ENCODE measurements at regions not wholly inside any gene's neighbourhood (a gene's known extent, or its start where the extent isn't known, plus 50 kb on each side); places are given as distances from the start of the nearest gene placed in this dataset.
A peak's percentile ranks its signal among the peaks of the same experiment; 100 is the strongest.
"Not testable (repeated sequence)": the region's sequence is repeated elsewhere in the genome, so short reads cannot be mapped to it uniquely, and the experiment has no call there.

DNA sequence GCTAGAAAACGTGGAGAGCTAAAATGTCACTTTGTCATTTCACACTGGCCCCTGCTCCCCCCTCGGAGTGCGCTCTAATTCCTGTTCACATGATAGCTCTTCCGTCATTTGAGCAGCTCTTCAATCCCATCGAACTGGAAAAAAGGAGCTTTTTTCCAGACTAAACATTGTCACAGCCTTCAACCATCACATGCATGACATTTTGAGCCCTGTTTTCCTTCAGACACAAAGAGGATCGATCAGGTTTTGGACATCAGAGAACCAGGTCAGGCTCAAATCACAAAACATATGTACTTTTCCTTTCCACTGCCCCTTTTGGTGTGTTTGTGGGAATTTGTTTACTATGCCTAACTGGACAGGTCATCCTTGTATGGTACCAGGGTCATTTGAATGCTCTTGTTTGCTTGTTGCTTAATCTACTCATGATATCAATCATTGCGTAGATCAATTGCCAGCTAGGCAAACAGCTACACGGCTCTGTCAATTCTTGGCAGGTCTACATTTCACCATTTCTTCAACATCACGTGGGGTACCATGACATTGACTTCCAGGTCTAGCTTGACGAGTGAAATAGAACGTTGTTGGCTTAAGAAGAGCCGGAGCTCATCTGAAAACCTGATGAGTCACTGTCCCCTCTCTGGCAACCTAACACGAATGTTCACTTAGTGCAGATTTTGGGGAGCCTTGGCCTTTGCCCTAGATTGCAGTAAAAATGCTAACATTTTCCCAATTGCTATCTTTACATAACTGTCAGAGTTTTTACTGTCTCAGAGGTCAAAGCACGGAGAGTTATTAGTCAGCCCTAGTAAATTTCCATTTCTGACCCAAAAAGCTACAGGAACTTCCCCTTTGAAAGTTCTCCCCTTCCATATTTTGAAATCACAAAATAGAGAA lies 87.3 kb downstream of the LYZL2 start:
- no peak for DNase-seq (ENCODE audit: low read depth)
- TF ChIP-seq, protein P1, sequence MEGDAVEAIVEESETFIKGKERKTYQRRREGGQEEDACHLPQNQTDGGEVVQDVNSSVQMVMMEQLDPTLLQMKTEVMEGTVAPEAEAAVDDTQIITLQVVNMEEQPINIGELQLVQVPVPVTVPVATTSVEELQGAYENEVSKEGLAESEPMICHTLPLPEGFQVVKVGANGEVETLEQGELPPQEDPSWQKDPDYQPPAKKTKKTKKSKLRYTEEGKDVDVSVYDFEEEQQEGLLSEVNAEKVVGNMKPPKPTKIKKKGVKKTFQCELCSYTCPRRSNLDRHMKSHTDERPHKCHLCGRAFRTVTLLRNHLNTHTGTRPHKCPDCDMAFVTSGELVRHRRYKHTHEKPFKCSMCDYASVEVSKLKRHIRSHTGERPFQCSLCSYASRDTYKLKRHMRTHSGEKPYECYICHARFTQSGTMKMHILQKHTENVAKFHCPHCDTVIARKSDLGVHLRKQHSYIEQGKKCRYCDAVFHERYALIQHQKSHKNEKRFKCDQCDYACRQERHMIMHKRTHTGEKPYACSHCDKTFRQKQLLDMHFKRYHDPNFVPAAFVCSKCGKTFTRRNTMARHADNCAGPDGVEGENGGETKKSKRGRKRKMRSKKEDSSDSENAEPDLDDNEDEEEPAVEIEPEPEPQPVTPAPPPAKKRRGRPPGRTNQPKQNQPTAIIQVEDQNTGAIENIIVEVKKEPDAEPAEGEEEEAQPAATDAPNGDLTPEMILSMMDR (conservative IDR thresholded peaks at IDR 0.05; ENCODE audit: low read length) = no peak

DNA sequence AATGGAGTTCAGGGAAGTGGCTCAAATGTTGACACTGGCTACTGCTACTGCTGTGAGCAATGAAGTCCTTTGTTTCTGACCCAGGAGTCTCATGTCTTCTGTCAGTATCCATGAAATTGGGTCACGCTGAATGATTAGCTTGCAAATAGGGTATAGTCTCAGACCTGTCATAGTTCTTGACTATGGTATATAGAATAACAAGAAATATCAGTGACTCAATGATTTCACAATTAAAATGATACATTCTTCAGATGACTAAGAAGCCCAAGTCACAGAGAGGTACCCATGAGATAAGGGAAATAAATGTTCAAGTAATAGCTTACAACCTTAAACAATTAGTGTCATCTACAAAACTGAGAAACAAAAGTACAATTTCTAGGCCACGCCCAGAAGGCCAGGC lies 89.3 kb downstream of the LYZL2 start:
- TF ChIP-seq, protein P1 (conservative IDR thresholded peaks at IDR 0.05; ENCODE audit: low read length) = no peak
- no peak overlapping the region for H3K4me3 ChIP-seq (ENCODE audit: low read length)
- no peak for DNase-seq (ENCODE audit: low read depth)

More for the DNA sequence above, 87.3 kb downstream of the LYZL2 start:
- H3K4me3 ChIP-seq (ENCODE audit: low read length) = no peak overlapping the region

DNA sequence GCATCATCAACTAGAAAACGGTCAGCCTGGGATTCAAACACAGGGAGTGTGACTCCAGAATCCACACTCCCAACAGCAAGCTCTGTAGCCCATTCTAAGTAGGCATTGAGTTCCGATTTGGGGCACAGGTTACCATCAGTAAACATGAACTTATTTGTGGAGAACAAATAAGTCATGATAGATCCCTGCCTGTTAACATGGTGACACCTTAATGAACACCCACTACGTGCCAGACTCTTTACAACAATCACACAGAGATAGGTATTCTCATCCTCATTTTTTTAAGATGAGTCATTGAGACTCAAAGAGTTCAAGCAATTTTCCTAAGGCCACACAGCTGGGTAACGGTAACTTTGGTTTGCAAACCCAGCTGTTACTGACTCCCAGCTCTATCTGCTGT lies 91.5 kb downstream of the LYZL2 start:
- no peak overlapping the region for H3K4me3 ChIP-seq (ENCODE audit: low read length)
- DNase-seq (ENCODE audit: low read depth) = peak; percentile 41
- TF ChIP-seq, protein P1 (conservative IDR thresholded peaks at IDR 0.05; ENCODE audit: low read length) = no peak

DNA sequence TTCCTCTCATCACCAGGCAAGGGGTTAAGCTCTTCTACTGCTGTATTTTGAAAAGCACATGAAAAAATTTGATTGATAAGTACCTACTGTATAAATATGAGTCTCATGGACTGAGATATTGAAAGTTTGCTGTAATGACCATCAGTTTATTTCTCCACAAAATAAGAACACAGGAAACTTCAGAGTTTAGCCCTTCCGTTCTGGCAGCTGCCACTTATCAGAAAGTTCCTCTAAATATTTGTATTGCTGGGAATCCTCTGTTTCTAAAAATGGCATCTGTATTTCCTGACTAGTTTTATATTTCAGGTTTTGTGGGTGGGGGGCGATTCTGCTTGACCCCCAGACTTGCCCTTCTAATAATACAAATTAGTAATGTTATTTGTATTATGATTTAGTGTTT lies 92.0 kb downstream of the LYZL2 start:
- H3K4me3 ChIP-seq (ENCODE audit: low read length) = no peak overlapping the region
- TF ChIP-seq, protein P1 (conservative IDR thresholded peaks at IDR 0.05; ENCODE audit: low read length) = no peak
- no peak for DNase-seq (ENCODE audit: low read depth)

DNA sequence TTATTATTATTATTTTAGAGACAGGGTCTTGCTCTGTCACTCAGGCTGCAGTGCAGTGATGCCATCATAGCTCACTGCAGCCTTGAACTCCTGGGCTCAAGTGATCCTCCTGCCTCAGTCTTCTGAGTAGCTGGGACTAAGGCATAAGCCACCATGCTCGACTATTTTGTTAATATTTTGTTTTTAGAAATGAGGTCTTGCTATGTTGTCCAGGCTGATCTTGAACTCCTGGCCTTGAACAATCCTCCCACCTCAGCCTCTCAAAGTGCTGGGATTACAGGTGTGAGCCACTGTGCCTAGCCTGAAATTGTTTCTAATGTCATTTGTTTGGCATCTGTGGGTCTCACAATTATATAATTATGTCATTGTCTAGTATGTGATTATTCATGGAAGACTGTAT lies 92.4 kb downstream of the LYZL2 start:
- H3K4me3 ChIP-seq (ENCODE audit: low read length) = not testable (repeated sequence)

DNA sequence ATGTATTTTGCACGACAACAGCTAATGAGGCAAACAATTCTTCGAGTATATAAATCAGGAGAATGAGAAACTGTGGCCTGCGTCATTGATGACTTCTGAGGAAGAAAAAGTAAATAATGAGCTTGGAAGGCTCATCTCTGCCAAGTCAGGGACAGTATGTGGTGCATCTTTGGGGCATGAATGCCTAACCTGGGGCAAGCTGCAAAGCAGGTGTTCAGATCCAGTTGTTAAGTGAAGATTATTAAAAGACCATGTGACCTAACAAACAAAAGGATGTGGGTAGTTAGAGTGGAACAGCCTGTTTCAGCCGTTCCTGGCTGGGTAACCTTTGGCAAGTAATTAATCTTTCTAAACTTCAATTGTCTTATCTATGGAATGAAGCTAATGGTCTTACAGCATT lies 93.0 kb downstream of the LYZL2 start:
- H3K4me3 ChIP-seq (ENCODE audit: low read length) = no peak overlapping the region
- no peak for DNase-seq (ENCODE audit: low read depth)
- TF ChIP-seq, protein P1 (conservative IDR thresholded peaks at IDR 0.05; ENCODE audit: low read length) = no peak

More for the DNA sequence above, 92.4 kb downstream of the LYZL2 start:
- not testable (repeated sequence) for DNase-seq (ENCODE audit: low read depth)

DNA sequence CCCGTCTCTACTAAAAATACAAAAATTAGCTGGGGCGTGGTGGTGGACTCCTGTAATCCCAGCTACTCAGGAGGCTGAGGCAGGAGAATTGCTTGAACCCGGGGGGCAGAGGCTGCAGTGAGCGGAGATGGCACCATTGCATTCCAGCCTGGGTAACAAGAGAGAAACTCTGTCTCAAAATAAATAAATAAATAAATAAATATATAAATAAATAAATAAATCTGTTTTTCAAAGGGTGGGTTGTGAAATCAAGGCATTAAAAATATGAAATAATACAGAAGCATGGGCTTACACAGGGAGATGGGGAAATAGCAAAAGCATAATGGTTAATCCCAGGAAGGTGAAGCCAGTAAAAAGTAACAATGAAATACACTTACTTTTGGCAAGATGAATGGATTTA lies 93.9 kb downstream of the LYZL2 start:
- H3K4me3 ChIP-seq (ENCODE audit: low read length) = no peak overlapping the region
- no peak for DNase-seq (ENCODE audit: low read depth)
- TF ChIP-seq, protein P1 (conservative IDR thresholded peaks at IDR 0.05; ENCODE audit: low read length) = no peak
